ENCODE measurements at regions not wholly inside any gene's neighbourhood (a gene's known extent, or its start where the extent isn't known, plus 50 kb on each side); places are given as distances from the start of the nearest gene placed in this dataset.
A peak's percentile ranks its signal among the peaks of the same experiment; 100 is the strongest.

DNA sequence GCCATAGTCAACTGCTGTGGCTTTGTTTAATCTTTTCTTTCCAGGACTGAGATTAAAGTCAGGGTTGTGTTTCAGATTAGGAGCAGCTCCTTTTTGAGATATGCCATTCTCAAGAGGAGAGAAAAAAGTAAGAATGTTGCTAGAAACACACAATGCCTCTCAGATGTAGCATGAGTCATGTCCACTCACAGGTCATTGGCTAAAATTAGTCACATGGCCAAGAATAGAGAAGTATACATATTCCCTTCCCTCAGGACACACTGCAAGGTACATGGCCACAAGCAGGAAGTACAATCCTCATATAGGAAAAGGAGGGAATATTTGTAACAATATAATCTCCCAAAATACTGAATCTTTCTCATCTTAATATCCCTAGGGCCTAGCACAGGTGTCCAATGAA is 141.9 kb upstream of the PTBP2 start:
- ChIA-PET CTCF (no interaction called here), POLR2A (ENCODE audit: unreplicated experiment) (no interaction called here)
- intact Hi-C loops (cut with micrococcal nuclease; ENCODE audit: unreplicated experiment) = no loop called here
- no peaks in the 10 kb centered on the region for H3F3A ChIP-seq (ENCODE audit: insufficient read depth, low read depth)
- no peaks in the 10 kb centered on the region for H3K4me1 ChIP-seq (replicated peaks; ENCODE audit: insufficient read depth)
- no TSS peak for BruUV-seq (replicated peaks)
- H3K27ac ChIP-seq = no peak overlapping the region
- no peaks in the 10 kb centered on the region for H3K36me3 ChIP-seq (ENCODE audit: low read depth)
- no peaks in the 10 kb centered on the region for H4K20me1 ChIP-seq (ENCODE audit: insufficient read depth)
- no peak overlapping the region for H2AFZ ChIP-seq
- no peak overlapping the region for H3K4me2 ChIP-seq
- H3K9me3 ChIP-seq (ENCODE audit: insufficient read depth, low read depth) = 0 out of 2 replicates have a peak, but pooled peaks cover 10% of the 10 kb centered on the region
- no peaks in the 10 kb centered on the region for H3K9me2 ChIP-seq (ENCODE audit: insufficient read depth)
- H3K79me2 ChIP-seq (ENCODE audit: low read depth) = no peaks in the 10 kb centered on the region
- H3K27me3 ChIP-seq (ENCODE audit: insufficient read depth, low read depth) = no peaks in the 10 kb centered on the region
- no peak for TF ChIP-seq EZH2 (IDR thresholded peaks at IDR 0.05; ENCODE audit: low read depth)
- TF ChIP-seq, protein P1, sequence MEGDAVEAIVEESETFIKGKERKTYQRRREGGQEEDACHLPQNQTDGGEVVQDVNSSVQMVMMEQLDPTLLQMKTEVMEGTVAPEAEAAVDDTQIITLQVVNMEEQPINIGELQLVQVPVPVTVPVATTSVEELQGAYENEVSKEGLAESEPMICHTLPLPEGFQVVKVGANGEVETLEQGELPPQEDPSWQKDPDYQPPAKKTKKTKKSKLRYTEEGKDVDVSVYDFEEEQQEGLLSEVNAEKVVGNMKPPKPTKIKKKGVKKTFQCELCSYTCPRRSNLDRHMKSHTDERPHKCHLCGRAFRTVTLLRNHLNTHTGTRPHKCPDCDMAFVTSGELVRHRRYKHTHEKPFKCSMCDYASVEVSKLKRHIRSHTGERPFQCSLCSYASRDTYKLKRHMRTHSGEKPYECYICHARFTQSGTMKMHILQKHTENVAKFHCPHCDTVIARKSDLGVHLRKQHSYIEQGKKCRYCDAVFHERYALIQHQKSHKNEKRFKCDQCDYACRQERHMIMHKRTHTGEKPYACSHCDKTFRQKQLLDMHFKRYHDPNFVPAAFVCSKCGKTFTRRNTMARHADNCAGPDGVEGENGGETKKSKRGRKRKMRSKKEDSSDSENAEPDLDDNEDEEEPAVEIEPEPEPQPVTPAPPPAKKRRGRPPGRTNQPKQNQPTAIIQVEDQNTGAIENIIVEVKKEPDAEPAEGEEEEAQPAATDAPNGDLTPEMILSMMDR (conservative IDR thresholded peaks at IDR 0.05) = no peak
- no peak for DNase-seq
- no peak overlapping the region for H3K4me3 ChIP-seq

DNA sequence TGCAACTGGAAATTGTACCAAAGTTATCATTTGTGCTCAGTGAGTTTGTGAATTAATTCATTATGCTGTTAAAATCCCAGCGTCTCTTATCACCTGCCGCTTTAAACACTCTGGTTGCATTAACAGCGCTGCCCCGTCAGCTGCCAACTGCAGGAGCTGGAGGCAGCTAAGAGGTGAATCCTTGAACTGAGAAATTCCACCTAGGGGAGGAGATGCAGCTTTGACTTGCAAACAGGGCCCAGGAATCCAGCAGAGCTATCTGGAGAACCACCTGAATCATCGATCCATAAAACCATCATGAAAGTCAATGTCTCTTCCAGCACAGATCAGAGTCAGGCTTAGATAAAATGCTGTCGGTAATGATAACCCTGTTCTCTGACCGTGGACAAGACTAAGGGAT is 140.7 kb upstream of the PTBP2 start:
- H3K9me3 ChIP-seq (ENCODE audit: insufficient read depth, low read depth) = 0 out of 2 replicates have a peak, but pooled peaks cover 10% of the 10 kb centered on the region
- no peaks in the 10 kb centered on the region for H3K4me1 ChIP-seq (replicated peaks; ENCODE audit: insufficient read depth)
- no peak overlapping the region for H3K27ac ChIP-seq
- H3F3A ChIP-seq (ENCODE audit: insufficient read depth, low read depth) = no peaks in the 10 kb centered on the region
- POLR2A ChIA-PET (ENCODE audit: unreplicated experiment) = no interaction called here
- no peaks in the 10 kb centered on the region for H3K9me2 ChIP-seq (ENCODE audit: insufficient read depth)
- H3K4me3 ChIP-seq = no peak overlapping the region
- no peaks in the 10 kb centered on the region for H3K79me2 ChIP-seq (ENCODE audit: low read depth)
- H3K27me3 ChIP-seq (ENCODE audit: insufficient read depth, low read depth) = no peaks in the 10 kb centered on the region
- H3K4me2 ChIP-seq = no peak overlapping the region
- no TSS peak for BruUV-seq (replicated peaks)
- CTCF ChIA-PET = no interaction called here
- no peak for TF ChIP-seq EZH2 (IDR thresholded peaks at IDR 0.05; ENCODE audit: low read depth)
- TF ChIP-seq, protein P1 (conservative IDR thresholded peaks at IDR 0.05) = no peak
- no peak for DNase-seq
- no peak overlapping the region; the same call in 1 of the 2 replicates for H2AFZ ChIP-seq
- intact Hi-C loops (cut with micrococcal nuclease; ENCODE audit: unreplicated experiment) = no loop called here
- no peaks in the 10 kb centered on the region for H4K20me1 ChIP-seq (ENCODE audit: insufficient read depth)
- H3K36me3 ChIP-seq (ENCODE audit: low read depth) = no peaks in the 10 kb centered on the region

DNA sequence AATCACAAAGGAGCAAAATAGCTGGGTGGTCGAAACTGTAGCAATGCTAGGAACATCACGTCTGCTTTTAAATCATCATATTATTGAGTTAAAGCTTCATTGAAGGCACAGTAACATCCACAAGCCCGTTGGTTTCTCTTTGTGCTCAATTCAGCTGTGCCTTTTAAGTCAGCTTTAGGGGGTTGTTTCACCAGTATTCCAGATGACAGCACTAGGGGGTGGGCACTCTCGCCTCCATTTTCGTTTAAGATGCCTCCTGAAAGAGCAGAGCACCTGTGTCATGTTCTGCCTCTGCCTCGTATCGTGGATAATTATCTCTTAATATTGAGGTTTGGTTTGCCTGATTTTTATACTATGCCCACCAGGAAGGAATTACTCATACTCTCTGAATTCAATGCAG is 139.8 kb upstream of the PTBP2 start:
- no peaks in the 10 kb centered on the region for H3K4me1 ChIP-seq (replicated peaks; ENCODE audit: insufficient read depth)
- DNase-seq = no peak
- no peaks in the 10 kb centered on the region for H3K9me2 ChIP-seq (ENCODE audit: insufficient read depth)
- H3K4me3 ChIP-seq = no peak overlapping the region
- H4K20me1 ChIP-seq (ENCODE audit: insufficient read depth) = no peaks in the 10 kb centered on the region
- H3K9me3 ChIP-seq (ENCODE audit: insufficient read depth, low read depth) = 0 out of 2 replicates have a peak, but pooled peaks cover 10% of the 10 kb centered on the region
- no peak overlapping the region for H3K27ac ChIP-seq
- TF ChIP-seq EZH2 (IDR thresholded peaks at IDR 0.05; ENCODE audit: low read depth) = no peak
- TF ChIP-seq, protein P1 (conservative IDR thresholded peaks at IDR 0.05) = no peak
- intact Hi-C loops (cut with micrococcal nuclease; ENCODE audit: unreplicated experiment) = no loop called here
- H3K79me2 ChIP-seq (ENCODE audit: low read depth) = no peaks in the 10 kb centered on the region
- no peaks in the 10 kb centered on the region for H3F3A ChIP-seq (ENCODE audit: insufficient read depth, low read depth)
- CTCF ChIA-PET = no interaction called here
- BruUV-seq (replicated peaks) = no TSS peak
- peak overlapping the region; percentile 14; the same call in 1 of the 2 replicates for H3K4me2 ChIP-seq
- peak overlapping the region; percentile 58; the same call in 1 of the 2 replicates for H2AFZ ChIP-seq
- H3K27me3 ChIP-seq (ENCODE audit: insufficient read depth, low read depth) = no peaks in the 10 kb centered on the region
- POLR2A ChIA-PET (ENCODE audit: unreplicated experiment) = no interaction called here
- no peaks in the 10 kb centered on the region for H3K36me3 ChIP-seq (ENCODE audit: low read depth)

Data from PC-9 (cell line).